ENCODE measurements at regions not wholly inside any gene's neighbourhood (a gene's known extent, or its start where the extent isn't known, plus 50 kb on each side); places are given as distances from the start of the nearest gene placed in this dataset.

DNA sequence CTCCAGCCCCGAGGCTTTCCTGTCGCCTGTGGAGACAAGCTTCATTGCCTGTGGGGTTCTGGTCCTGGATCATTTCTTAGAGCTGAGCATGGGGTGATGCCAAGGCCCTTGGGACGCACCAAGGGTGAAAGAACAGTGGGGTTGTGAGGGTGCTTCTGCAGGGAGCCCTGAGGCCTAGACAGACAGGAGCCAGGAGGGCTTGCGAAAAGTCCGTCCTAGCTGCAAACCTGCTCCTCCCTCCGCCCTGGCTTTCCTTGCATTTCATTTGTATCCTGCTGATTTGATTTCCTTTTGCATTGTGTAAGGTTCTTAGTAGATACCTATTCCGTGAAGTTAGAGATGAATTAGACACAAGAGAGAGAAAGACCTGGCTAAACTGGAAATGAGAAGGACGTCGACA, 286.9 kb upstream of the C2CD4B start:
- no peak for TF ChIP-seq CTCF (IDR thresholded peaks at IDR 0.05 in 8 of 11, conservative IDR thresholded peaks at IDR 0.05 in 3 of 11)
- TF ChIP-seq POLR2A (IDR thresholded peaks at IDR 0.05): no peak
- TF ChIP-seq POLR2AphosphoS5 (IDR thresholded peaks at IDR 0.05): no peak
